ENCODE measurements at regions not wholly inside any gene's neighbourhood (a gene's known extent, or its start where the extent isn't known, plus 50 kb on each side); places are given as distances from the start of the nearest gene placed in this dataset.

- no peak for DNase-seq (ENCODE audit: low read depth)
- no peak overlapping the region for H3K4me3 ChIP-seq (ENCODE audit: low read depth, low read length)
- TF ChIP-seq, protein P1, sequence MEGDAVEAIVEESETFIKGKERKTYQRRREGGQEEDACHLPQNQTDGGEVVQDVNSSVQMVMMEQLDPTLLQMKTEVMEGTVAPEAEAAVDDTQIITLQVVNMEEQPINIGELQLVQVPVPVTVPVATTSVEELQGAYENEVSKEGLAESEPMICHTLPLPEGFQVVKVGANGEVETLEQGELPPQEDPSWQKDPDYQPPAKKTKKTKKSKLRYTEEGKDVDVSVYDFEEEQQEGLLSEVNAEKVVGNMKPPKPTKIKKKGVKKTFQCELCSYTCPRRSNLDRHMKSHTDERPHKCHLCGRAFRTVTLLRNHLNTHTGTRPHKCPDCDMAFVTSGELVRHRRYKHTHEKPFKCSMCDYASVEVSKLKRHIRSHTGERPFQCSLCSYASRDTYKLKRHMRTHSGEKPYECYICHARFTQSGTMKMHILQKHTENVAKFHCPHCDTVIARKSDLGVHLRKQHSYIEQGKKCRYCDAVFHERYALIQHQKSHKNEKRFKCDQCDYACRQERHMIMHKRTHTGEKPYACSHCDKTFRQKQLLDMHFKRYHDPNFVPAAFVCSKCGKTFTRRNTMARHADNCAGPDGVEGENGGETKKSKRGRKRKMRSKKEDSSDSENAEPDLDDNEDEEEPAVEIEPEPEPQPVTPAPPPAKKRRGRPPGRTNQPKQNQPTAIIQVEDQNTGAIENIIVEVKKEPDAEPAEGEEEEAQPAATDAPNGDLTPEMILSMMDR (IDR thresholded peaks at IDR 0.05; ENCODE audit: insufficient read depth, low read depth, low read length) = no peak
Measured at GRCh38 chr10:78976825-78977755, 91.7 kb upstream of the ZMIZ1 start.

DNA sequence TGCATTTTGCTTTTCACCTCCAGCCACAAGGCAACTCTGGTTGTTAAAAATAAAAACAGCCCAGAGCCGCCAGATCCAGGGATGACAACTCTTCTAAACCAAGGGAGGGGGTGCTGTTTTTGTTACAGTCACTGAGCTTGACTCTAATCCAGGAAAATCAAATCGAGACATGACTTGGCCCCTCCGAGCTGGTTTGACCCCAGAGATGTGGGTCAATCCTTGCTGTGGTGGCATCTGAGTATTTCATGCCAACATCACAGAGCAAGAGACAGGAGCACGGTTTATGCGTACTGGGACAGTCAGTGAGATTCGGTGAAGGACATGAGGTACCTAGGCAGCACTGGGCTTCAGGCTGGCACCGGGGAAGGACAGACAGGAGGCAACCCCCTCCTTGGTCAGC is 88.8 kb upstream of the ZMIZ1 start:
- no peak for DNase-seq (ENCODE audit: low read depth)

DNA sequence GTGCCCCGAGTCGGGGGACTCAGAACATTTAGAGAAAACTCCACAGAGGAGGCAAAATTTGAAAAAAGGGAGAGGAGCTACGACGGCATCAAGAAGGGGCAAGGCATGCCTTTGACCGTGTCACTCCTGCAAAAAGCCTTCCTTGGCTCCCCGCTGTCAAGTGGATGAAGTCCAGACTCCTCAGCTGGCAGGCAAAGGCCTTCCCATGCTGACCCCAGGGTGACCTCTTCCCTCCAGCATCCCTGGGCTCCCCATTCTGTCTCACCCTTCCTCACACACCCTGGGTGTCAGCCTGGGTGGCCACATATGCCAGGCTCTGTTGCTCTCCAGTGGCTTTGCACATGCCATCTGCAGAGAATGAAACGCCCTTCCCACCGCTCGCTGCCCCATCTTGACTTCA is 88.4 kb upstream of the ZMIZ1 start:
- H3K4me3 ChIP-seq (ENCODE audit: low read depth, low read length) = no peak overlapping the region
- DNase-seq (ENCODE audit: low read depth) = peak; percentile 73
- TF ChIP-seq, protein P1 (IDR thresholded peaks at IDR 0.05; ENCODE audit: insufficient read depth, low read depth, low read length) = no peak

More for the DNA sequence above, 88.8 kb upstream of the ZMIZ1 start:
- no peak overlapping the region for H3K4me3 ChIP-seq (ENCODE audit: low read depth, low read length)
- TF ChIP-seq, protein P1 (IDR thresholded peaks at IDR 0.05; ENCODE audit: insufficient read depth, low read depth, low read length) = no peak

GRCh38 chr10:78980815-78981214 is 88.0 kb upstream of the ZMIZ1 start:
- DNase-seq (ENCODE audit: low read depth) = peak; percentile 77
- no peak overlapping the region for H3K4me3 ChIP-seq (ENCODE audit: low read depth, low read length)
- TF ChIP-seq, protein P1 (IDR thresholded peaks at IDR 0.05; ENCODE audit: insufficient read depth, low read depth, low read length) = no peak

DNA sequence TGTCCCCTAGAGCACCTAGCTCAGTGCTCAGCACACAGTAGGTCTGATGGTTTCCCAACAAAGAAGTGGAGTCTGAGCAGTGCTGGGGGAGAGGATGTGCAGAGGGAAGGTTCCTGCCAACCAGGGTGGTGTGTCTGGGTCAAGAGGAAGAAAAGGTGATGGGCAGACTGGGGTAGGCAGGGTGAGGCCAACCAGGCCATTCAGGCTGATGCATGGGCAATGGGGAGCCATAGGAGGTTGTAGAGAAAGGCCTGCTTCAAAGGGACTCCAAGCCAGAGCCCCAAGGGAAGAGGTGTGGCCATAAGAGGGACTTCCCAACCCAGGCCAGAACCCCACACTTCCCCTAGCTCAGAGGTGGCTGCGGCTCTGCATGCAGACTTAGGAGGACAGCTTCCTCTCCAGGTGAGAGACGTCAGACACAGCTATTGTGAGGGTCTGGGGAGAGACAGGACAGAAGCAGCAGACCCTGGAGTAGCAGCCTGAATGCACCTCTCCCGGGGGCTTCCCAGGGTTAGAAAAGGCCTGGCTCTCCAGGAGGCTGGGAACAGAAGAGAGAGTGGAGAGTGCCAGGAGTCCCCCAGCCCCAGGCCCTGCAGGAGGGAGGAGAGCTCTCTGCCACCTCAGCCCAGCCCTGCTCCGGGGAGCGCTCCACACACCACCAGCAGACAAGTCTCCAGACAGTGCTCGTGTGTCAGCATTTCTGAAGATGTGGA is 87.4 kb upstream of the ZMIZ1 start:
- no peak overlapping the region for H3K4me3 ChIP-seq (ENCODE audit: low read depth, low read length)
- TF ChIP-seq, protein P1 (IDR thresholded peaks at IDR 0.05; ENCODE audit: insufficient read depth, low read depth, low read length) = no peak
- DNase-seq (ENCODE audit: low read depth) = no peak

DNA sequence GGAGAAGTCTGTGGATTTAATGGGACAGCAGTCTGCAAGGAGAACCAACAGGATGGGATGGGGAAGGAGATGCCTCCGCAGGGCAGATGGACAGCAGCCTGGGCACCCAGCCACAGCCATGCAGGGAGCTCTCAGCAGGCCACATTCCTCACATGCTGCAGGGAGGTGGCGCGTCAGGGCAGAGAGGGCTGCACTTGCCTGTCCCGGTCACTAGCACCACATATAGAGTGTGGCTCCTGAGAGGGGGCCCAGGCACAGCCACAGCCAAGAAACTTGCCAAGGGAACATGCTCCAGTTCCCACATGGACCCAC is 86.8 kb upstream of the ZMIZ1 start:
- DNase-seq (ENCODE audit: low read depth) = no peak
- H3K4me3 ChIP-seq (ENCODE audit: low read depth, low read length) = no peak overlapping the region
- TF ChIP-seq, protein P1 (IDR thresholded peaks at IDR 0.05; ENCODE audit: insufficient read depth, low read depth, low read length) = no peak

Data from fibroblast of villous mesenchyme (primary cell).